ENCODE measurements at regions not wholly inside any gene's neighbourhood (a gene's known extent, or its start where the extent isn't known, plus 50 kb on each side); places are given as distances from the start of the nearest gene placed in this dataset.

- no peak for TF ChIP-seq REST (IDR thresholded peaks at IDR 0.05; ENCODE audit: insufficient read depth in 1 of 2, low read depth in 2 of 2, low read length in 2 of 2)
- no peak for TF ChIP-seq TAF1 (IDR thresholded peaks at IDR 0.05; ENCODE audit: borderline replicate concordance, insufficient read depth, low read length)
- no peak for TF ChIP-seq POLR2AphosphoS5 (IDR thresholded peaks at IDR 0.05; ENCODE audit: low read depth, low read length)
- no peak for TF ChIP-seq SIN3A (IDR thresholded peaks at IDR 0.05; ENCODE audit: borderline replicate concordance, insufficient read depth, low read length)
These were observed 258.2 kb upstream of the STARD13 start for GRCh38 chr13:33543631-33544265.
